HepG2 (cell line): ENCODE measurements at regions not wholly inside any gene's neighbourhood (a gene's known extent, or its start where the extent isn't known, plus 50 kb on each side); places are given as distances from the start of the nearest gene placed in this dataset.

Source experiments
- ATAC-seq: fragments of 200-7000 bp; cut with Tn5 transposase; 3 replicates; pipeline ENCODE4 v1.9.1; 2020; ENCODE audit warnings: mild to moderate bottlenecking, moderate library complexity
- BruUV-seq: library from RNA; stranded (reverse); fragments of 400-500 nt; replicated peaks from 2 replicates; lab custom pipeline; 2021; lab: Mats Ljungman, UMichigan
- CTCF ChIA-PET: fragments of 300-600 bp; formaldehyde crosslinking; extraction: SDS; loops from one replicate; lab custom pipeline; 2021; ENCODE audit warnings: low total read pairs, inconsistent platforms, low intra/inter-chr PET ratio; lab: Yijun Ruan, JAX
- POLR2A ChIA-PET: fragments of 350-600 bp; sonication (Branson Sonifier 250); formaldehyde crosslinking; loops from one replicate; lab custom pipeline; 2020; ENCODE audit warnings: antibody characterized with exemption, inconsistent platforms; lab: Yijun Ruan, JAX
- DNase-seq: peaks from one replicate; pipeline ENCODE4 v3.0.0-alpha.2; 2015; ENCODE audit warnings: low spot score
- FAIRE-seq: peaks from 3 replicates; lab custom pipeline; 2011; peaks lifted over from hg19 to GRCh38; lab: Jason Lieb, UNC
- H2AFZ ChIP-seq: one replicate; pipeline ENCODE4 v1.6.1; 2011; ENCODE audit warnings: low read length, inconsistent platforms
- H3K27ac ChIP-seq: fragments of 300-600 bp; 3 replicates; pipeline ENCODE4 v1.8.0; 2011; ENCODE audit warnings: mixed run types, mild to moderate bottlenecking, mixed read lengths, low read length, inconsistent platforms; ENCODE audit not compliant: insufficient read depth; ENCODE audit errors: extremely low read length
- H3K27me3 ChIP-seq, 2 experiments: fragments of 200-600 bp in 1 of 2; 2 replicates in 1 of 2; 3 replicates in 1 of 2; pipeline versions ENCODE4 v1.6.0 to v1.8.0; 2011; ENCODE audit warnings: low read length in 2 of 2, mild to moderate bottlenecking in 2 of 2, moderate library complexity in 2 of 2, inconsistent platforms in 1 of 2; ENCODE audit not compliant: insufficient read depth in 2 of 2, control insufficient read depth in 1 of 2
- H3K36me3 ChIP-seq, 2 experiments: fragments of 200-600 bp in 1 of 2; replicated peaks in 1 of 2; 2 replicates in 1 of 2; 3 replicates in 1 of 2; pipeline versions ENCODE4 v1.5.1 to v1.8.0; 2011; ENCODE audit warnings: low read length in 2 of 2, inconsistent platforms in 1 of 2; ENCODE audit not compliant: insufficient read depth in 2 of 2, control insufficient read depth in 1 of 2
- H3K4me1 ChIP-seq: 2 replicates; pipeline ENCODE4 v1.5.1; 2012; ENCODE audit warnings: low read length, inconsistent platforms; ENCODE audit not compliant: insufficient read depth
- H3K4me2 ChIP-seq: 2 replicates; pipeline ENCODE4 v1.6.0; 2011; ENCODE audit warnings: low read depth, low read length, inconsistent platforms
- H3K4me3 ChIP-seq, 3 experiments: fragments of 200-600 bp in 1 of 3; sonication (generic), shearing (Covaris generic) in 1 of 3; replicated peaks in 1 of 3; 2 replicates each; pipeline ENCODE4 v1.5.1; 2011 to 2016; ENCODE audit warnings: low read length in 3 of 3, inconsistent platforms in 2 of 3, low read depth in 2 of 3, mild to moderate bottlenecking in 2 of 3, control low read depth in 1 of 3, mixed read lengths in 1 of 3; ENCODE audit not compliant: insufficient read depth in 1 of 3
- H3K79me2 ChIP-seq: one replicate; pipeline ENCODE4 v1.6.1; 2011; ENCODE audit warnings: low read length, inconsistent platforms; ENCODE audit not compliant: insufficient read depth
- H3K9ac ChIP-seq: 2 replicates; pipeline ENCODE4 v1.6.0; 2011; ENCODE audit warnings: mild to moderate bottlenecking, low read depth, low read length, inconsistent platforms; ENCODE audit not compliant: insufficient read depth
- H3K9me3 ChIP-seq: 2 replicates; pipeline ENCODE4 v1.5.1; 2012; ENCODE audit warnings: mild to moderate bottlenecking, low read length
- H4K20me1 ChIP-seq: 2 replicates; pipeline ENCODE4 v1.6.0; 2011; ENCODE audit warnings: inconsistent platforms, mild to moderate bottlenecking, low read length, moderate library complexity; ENCODE audit not compliant: insufficient read depth
- ARNTL ChIP-seq: sonication (generic); formaldehyde crosslinking; IDR thresholded peaks from 2 replicates; pipeline ENCODE4 v1.4.0; 2020; ENCODE audit warnings: mild to moderate bottlenecking, missing genetic modification reagents
- BRCA1 ChIP-seq: sonication (generic); formaldehyde crosslinking; IDR thresholded peaks from 2 replicates; pipeline ENCODE4 v1.4.0; 2020; ENCODE audit warnings: missing genetic modification reagents
- CENPX ChIP-seq: sonication (generic); formaldehyde crosslinking; IDR thresholded peaks from 2 replicates; pipeline ENCODE4 v1.9.0; 2021; ENCODE audit warnings: mild to moderate bottlenecking, missing genetic modification reagents, moderate library complexity
- GABPB1 ChIP-seq: IDR thresholded peaks from 2 replicates; pipeline ENCODE4 v1.6.1; 2016; ENCODE audit warnings: mild to moderate bottlenecking, missing genetic modification reagents, moderate library complexity, missing compliant biosample characterization
- HMGA1 ChIP-seq: sonication (generic); formaldehyde crosslinking; conservative IDR thresholded peaks from 2 replicates; pipeline ENCODE4 v1.4.0; 2020; ENCODE audit warnings: missing genetic modification reagents
- PCBP1 ChIP-seq: fragments of 200-400 bp; formaldehyde crosslinking; IDR thresholded peaks from 2 replicates; pipeline ENCODE4 v1.6.1; 2017; ENCODE audit warnings: mild to moderate bottlenecking, low read depth, low read length, borderline replicate concordance
- SP4 ChIP-seq: sonication (generic); formaldehyde crosslinking; IDR thresholded peaks from 2 replicates; pipeline ENCODE4 v1.8.1; 2023; ENCODE audit warnings: mild to moderate bottlenecking, missing genetic modification reagents
- SRY ChIP-seq: sonication (generic); formaldehyde crosslinking; IDR thresholded peaks from 2 replicates; pipeline ENCODE4 v1.8.0; 2022; ENCODE audit warnings: mild to moderate bottlenecking, missing genetic modification reagents
- XBP1 ChIP-seq: sonication (generic); formaldehyde crosslinking; IDR thresholded peaks from 2 replicates; pipeline ENCODE4 v1.5.0; 2020; ENCODE audit warnings: missing genetic modification reagents
- ZFP1 ChIP-seq: IDR thresholded peaks from 2 replicates; pipeline ENCODE4 v1.6.1; 2016
- ZNF263 ChIP-seq: sonication (generic); formaldehyde crosslinking; IDR thresholded peaks from 2 replicates; pipeline ENCODE4 v1.4.0; 2020; ENCODE audit warnings: missing genetic modification reagents
- ZNF34 ChIP-seq: sonication (generic); formaldehyde crosslinking; IDR thresholded peaks from 2 replicates; pipeline ENCODE4 v1.4.0; 2020; ENCODE audit warnings: mild to moderate bottlenecking, missing genetic modification reagents, borderline replicate concordance
- ZNF382 ChIP-seq: sonication (generic); formaldehyde crosslinking; IDR thresholded peaks from 2 replicates; pipeline ENCODE4 v1.5.0; 2020; ENCODE audit warnings: missing genetic modification reagents, mild to moderate bottlenecking, borderline replicate concordance
- ZNF569 ChIP-seq: sonication (generic); formaldehyde crosslinking; IDR thresholded peaks from 2 replicates; pipeline ENCODE4 v1.5.0; 2020; ENCODE audit warnings: mild to moderate bottlenecking, missing genetic modification reagents, moderate library complexity, borderline replicate concordance
- ZNF572 ChIP-seq: sonication (generic); formaldehyde crosslinking; IDR thresholded peaks from 2 replicates; pipeline ENCODE4 v1.5.1; 2020; ENCODE audit warnings: mild to moderate bottlenecking, missing genetic modification reagents
- ZNF576 ChIP-seq: sonication (generic); formaldehyde crosslinking; IDR thresholded peaks from 2 replicates; pipeline ENCODE4 v1.4.0; 2020; ENCODE audit warnings: mild to moderate bottlenecking, missing genetic modification reagents
- ZNF747 ChIP-seq: sonication (generic); formaldehyde crosslinking; IDR thresholded peaks from 2 replicates; pipeline ENCODE4 v1.8.1; 2023; ENCODE audit warnings: missing genetic modification reagents, mild to moderate bottlenecking, borderline replicate concordance
- ZNF768 ChIP-seq: sonication (generic); formaldehyde crosslinking; IDR thresholded peaks from 2 replicates; pipeline ENCODE4 v1.4.0; 2020; ENCODE audit warnings: missing genetic modification reagents
- WGBS: methylation state at CpG from one replicate; pipeline ENCODE4 v1.1.6; 2017; ENCODE audit warnings: low lambda C conversion rate; 5-methylcytosine and 5-hydroxymethylcytosine counted together
- in situ Hi-C: cut with HindIII; loops from 2 replicates; pipeline ENCODE4 v1.10.0; 2017; ENCODE audit warnings: low pct_unique_long_range_greater_than_20kb; ENCODE audit not compliant: extremely low pct_ligation_motif_present
- intact Hi-C: fragments of 100-400 bp; cut with micrococcal nuclease; formaldehyde crosslinking; loops from one replicate; pipeline ENCODE4 v1.10.0; 2022; ENCODE audit not compliant: unreplicated experiment
- TF ChIP-seq, protein P1 (sequence below): IDR thresholded peaks from 2 replicates; pipeline ENCODE4 v1.6.1; 2016; ENCODE audit warnings: mild to moderate bottlenecking
- TF ChIP-seq, protein P2 (sequence below): sonication (generic); formaldehyde crosslinking; IDR thresholded peaks from 2 replicates; pipeline ENCODE4 v1.8.0; 2022; ENCODE audit warnings: mild to moderate bottlenecking, missing genetic modification reagents

GRCh38 chr12:61667676-61668075 is 592.5 kb upstream of the USP15 start:
- no peak overlapping the region for H2AFZ ChIP-seq
- no peak overlapping the region for H3K4me2 ChIP-seq
- ChIA-PET CTCF (no interaction called here), POLR2A (no interaction called here)
- H3K9ac ChIP-seq = no peak overlapping the region
- intact Hi-C loops = no loop called here
- 0% methylated on average over 1 of the region's 1 CpG for WGBS
- TF ChIP-seq CENPX (no peak), SRY (CRISPR knock-in tag) (no peak), ZNF572 (CRISPR knock-in tag) (no peak), ZNF263 (CRISPR knock-in tag) (no peak), GABPB1 (CRISPR knock-in tag) (no peak)
- no peak for ATAC-seq
- no peaks in the 10 kb centered on the region for H3K36me3 ChIP-seq
- H3K27ac ChIP-seq = no peak overlapping the region
- H3K4me1 ChIP-seq = no peaks in the 10 kb centered on the region
- H3K4me3 ChIP-seq = no peak overlapping the region
- no peaks in the 10 kb centered on the region for H3K79me2 ChIP-seq
- H3K9me3 ChIP-seq = peaks cover 86% of the 10 kb centered on the region
- no peak for DNase-seq
- no TSS peak for BruUV-seq
- FAIRE-seq = no peak
- in situ Hi-C loops = no loop called here
- H3K27me3 ChIP-seq = no peaks in the 10 kb centered on the region
- H4K20me1 ChIP-seq = no peaks in the 10 kb centered on the region

GRCh38 chr12:61676520-61676919 is 583.7 kb upstream of the USP15 start:
- FAIRE-seq = no peak
- TF ChIP-seq ZNF768 (CRISPR knock-in tag) (no peak), ZFP1 (CRISPR knock-in tag) (no peak), SP4 (CRISPR knock-in tag) (no peak), ZNF747 (CRISPR knock-in tag) (no peak), ZNF34 (CRISPR knock-in tag) (no peak), PCBP1 (no peak), ARNTL (no peak), XBP1 (CRISPR knock-in tag) (no peak), ZNF569 (CRISPR knock-in tag) (no peak), HMGA1 (CRISPR knock-in tag) (no peak), ZNF576 (CRISPR knock-in tag) (no peak), BRCA1 (CRISPR knock-in tag) (no peak), ZNF382 (CRISPR knock-in tag) (no peak)
- TF ChIP-seq, protein P1, sequence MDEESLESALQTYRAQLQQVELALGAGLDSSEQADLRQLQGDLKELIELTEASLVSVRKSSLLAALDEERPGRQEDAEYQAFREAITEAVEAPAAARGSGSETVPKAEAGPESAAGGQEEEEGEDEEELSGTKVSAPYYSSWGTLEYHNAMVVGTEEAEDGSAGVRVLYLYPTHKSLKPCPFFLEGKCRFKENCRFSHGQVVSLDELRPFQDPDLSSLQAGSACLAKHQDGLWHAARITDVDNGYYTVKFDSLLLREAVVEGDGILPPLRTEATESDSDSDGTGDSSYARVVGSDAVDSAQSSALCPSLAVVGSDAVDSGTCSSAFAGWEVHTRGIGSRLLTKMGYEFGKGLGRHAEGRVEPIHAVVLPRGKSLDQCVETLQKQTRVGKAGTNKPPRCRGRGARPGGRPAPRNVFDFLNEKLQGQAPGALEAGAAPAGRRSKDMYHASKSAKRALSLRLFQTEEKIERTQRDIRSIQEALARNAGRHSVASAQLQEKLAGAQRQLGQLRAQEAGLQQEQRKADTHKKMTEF (CRISPR knock-in tag) = no peak
- TF ChIP-seq, protein P2, sequence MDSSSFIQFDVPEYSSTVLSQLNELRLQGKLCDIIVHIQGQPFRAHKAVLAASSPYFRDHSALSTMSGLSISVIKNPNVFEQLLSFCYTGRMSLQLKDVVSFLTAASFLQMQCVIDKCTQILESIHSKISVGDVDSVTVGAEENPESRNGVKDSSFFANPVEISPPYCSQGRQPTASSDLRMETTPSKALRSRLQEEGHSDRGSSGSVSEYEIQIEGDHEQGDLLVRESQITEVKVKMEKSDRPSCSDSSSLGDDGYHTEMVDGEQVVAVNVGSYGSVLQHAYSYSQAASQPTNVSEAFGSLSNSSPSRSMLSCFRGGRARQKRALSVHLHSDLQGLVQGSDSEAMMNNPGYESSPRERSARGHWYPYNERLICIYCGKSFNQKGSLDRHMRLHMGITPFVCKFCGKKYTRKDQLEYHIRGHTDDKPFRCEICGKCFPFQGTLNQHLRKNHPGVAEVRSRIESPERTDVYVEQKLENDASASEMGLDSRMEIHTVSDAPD (CRISPR knock-in tag) = no peak

More at GRCh38 chr12:61676520-61676919, 583.7 kb upstream of the USP15 start:
- H3K27me3 ChIP-seq = no peaks in the 10 kb centered on the region
- H3K36me3 ChIP-seq = no peaks in the 10 kb centered on the region
- H4K20me1 ChIP-seq = no peaks in the 10 kb centered on the region
- no peak for ATAC-seq
- no TSS peak for BruUV-seq
- no peaks in the 10 kb centered on the region for H3K4me1 ChIP-seq
- no peak overlapping the region for H2AFZ ChIP-seq
- in situ Hi-C loops = no loop called here
- no peak overlapping the region for H3K9ac ChIP-seq
- ChIA-PET CTCF (no interaction called here), POLR2A (no interaction called here)
- H3K9me3 ChIP-seq = peaks cover 57% of the 10 kb centered on the region
- H3K4me3 ChIP-seq = no peak overlapping the region
- H3K79me2 ChIP-seq = no peaks in the 10 kb centered on the region
- no peak overlapping the region for H3K4me2 ChIP-seq
- no peak for DNase-seq
- H3K27ac ChIP-seq = no peak overlapping the region
- intact Hi-C loops = no loop called here
